Esophagus mucosa (tissue), 1 donor: ENCODE measurements at regions not wholly inside any gene's neighbourhood (a gene's known extent, or its start where the extent isn't known, plus 50 kb on each side); places are given as distances from the start of the nearest gene placed in this dataset.

ENCODE experiments used
- ATAC-seq: fragments of 200-7000 bp; cut with Tn5 transposase; one replicate; pipeline ENCODE4 v1.9.1; 2020
- donor health status: DM: yes; HTN: yes; CAD: no.

DNA sequence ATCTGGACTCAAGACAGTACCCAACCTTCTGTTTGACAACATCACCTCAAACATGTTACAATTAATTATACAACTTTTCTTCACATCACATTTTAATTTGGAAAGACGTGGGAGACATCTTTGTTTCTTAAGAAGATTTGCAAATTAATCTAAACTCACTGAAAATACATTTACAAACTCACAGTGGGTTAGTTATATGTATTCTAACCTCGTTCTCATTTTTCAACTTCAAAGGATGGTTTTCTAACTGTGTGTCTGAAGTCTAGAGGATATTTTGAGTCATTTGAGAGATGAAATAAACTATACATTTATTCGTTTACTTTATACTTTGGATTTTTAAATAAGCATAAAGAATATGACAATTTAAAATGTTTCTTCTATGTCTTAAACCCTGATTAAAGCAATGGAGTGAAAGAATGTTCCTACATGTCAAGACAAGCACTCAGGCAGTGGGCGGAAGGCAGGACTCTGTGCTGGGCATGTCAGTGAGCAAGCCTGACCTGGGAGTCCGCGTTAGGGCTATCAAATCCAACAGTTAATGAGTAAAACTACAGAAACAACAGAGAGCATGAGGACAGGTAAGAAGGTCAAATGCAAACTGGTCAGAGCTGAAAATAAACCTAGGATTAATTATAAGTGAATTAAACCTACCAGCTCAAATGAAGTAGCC is 76.5 kb upstream of the CTTNBP2NL start:
- peak; percentile 83 for ATAC-seq

GRCh38 chr1:112320058-112320457 is 76.0 kb upstream of the CTTNBP2NL start:
- ATAC-seq = no peak

DNA sequence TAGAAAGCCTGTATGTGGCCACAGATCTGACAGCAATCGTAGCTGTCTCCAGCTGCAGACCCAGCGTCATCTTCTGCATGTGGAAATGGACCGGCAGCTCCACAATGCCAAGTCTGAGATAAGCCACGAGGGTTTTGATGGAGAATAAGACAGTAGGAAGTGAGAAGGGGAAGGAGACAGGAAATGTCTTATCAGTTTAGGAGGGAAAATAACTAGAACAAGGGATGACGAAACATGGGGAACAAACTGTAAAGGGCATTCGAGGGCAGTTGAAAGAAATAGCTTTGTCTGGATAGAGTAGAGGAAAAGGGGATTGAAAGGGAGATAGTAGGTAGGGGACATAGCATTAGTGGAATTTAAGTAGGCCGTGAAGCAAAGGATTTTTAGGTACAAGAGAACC is 74.0 kb upstream of the CTTNBP2NL start:
- no peak for ATAC-seq

- no peak for ATAC-seq
These were observed 72.9 kb upstream of the CTTNBP2NL start for GRCh38 chr1:112322983-112323678.

DNA sequence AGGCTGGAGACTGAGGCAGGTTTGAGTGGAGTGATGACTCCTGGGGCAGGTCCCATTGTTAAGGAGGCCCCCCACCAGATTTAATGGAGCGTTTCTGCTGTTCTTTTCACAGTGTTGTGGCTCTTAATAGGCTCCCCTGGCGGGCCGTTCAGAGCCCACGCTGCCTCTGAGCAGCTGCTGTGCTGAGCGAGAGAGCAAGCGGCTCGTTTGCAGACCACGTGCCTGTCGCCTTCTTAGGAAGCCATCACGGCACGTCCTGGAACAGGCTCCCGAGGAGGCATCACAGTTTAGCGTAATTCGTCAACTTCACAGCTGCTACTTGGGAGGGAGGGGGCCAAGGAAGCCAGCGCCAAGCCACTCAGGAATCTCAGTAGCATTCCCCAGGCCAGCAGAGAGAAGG is 70.5 kb upstream of the CTTNBP2NL start:
- ATAC-seq = no peak

DNA sequence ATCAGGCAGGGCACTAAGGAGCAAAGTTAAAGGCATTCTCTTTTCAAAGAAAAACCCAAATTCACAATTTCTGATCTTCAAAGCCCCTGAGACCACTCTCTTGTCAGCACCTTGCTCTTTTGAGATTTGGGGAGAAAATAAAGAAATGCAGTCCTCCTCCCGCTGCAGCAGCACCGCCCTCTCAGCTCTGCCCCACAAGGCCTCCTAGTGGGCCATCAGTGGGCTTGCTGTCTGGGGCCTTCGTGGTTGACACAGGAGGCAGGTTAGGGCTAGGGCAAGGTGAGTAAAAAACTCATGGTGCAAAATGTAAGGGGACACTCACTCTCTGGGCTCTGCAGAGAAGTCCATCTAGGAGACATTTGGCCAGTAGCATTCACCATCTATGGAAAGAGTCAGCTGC is 67.4 kb upstream of the CTTNBP2NL start:
- no peak for ATAC-seq

DNA sequence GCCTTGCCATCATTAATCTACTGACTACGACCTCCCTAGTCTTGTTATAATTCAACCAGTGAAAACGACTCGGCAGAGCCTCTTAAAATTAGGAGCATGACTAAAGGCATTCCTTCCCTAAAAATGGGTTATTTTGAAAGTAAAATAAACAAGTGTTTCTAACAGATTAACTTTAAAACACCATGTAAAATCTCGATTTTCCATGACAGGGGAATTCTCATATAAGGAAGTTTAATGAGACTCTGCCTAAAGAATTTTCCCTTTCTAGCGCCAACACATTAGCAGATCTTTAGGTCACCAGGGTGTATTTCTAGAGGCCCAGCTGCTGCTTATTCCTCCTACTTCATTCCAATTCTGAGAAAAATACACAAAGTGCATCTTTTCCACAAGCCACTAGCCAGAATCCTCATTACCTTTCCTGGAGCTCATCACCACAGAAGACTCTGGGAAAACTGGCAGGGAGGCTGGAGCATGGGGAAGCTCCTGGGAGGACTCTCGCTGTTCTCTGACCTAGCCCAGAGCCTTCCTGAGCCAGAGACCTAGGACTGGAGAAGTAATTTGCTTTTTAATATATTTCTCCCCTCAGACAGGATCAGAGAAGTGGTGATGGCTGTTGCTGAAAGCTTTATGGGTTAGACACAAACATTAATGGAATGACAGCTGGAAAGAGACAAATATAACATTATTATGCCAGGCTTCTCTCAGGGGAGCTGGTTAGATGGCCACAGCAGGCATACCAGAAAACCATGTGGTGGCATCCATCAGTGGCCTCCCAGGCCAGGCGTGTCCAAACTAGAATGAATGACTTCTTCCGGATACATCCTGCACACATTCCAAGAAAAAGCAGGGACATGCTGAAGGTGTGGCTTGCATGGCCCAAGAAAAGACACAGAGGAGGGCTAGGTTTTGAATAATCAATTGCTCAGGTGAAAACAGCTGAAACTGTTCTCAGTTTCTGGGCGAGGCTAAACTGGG is 63.6 kb upstream of the CTTNBP2NL start:
- peak; percentile 31 for ATAC-seq

GRCh38 chr1:112335351-112335750 is 60.7 kb upstream of the CTTNBP2NL start:
- ATAC-seq = no peak

GRCh38 chr1:112337028-112337531 is 58.9 kb upstream of the CTTNBP2NL start:
- peak; percentile 49 for ATAC-seq

- no peak for ATAC-seq
These were observed 54.0 kb upstream of the CTTNBP2NL start for GRCh38 chr1:112341986-112342385.

DNA sequence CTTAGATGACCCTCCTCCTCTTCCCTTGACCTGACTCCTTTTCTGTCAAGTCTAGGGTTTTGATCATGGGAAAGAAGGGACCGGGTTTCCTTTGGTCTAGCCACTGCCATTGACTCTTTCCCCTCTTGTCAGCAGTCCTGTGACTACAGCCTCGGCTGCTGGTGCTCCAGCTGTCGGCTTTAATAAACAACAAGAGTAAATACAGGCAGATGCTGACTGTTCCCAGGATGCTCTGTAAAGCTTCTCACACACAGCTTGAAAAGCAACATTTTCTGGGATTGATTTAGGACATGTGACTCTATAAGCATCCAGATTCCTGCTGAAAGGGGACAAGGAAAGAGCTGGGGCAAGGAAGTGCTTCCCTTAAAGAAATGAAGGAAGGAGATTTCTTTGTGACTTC is 53.5 kb upstream of the CTTNBP2NL start:
- no peak for ATAC-seq

- no peak for ATAC-seq
These were observed 51.1 kb upstream of the CTTNBP2NL start for GRCh38 chr1:112344754-112345423.
